Vagina (tissue), 2 donors: ENCODE measurements at regions not wholly inside any gene's neighbourhood (a gene's known extent, or its start where the extent isn't known, plus 50 kb on each side); places are given as distances from the start of the nearest gene placed in this dataset.

Experiments used
- POLR2A ChIP-seq, 2 donors: fragments of 450-650 bp; IDR thresholded peaks; one replicate each; pipeline ENCODE4 v1.6.1; 2017; ENCODE audit warnings: antibody characterized with exemption in 2 of 2, mild to moderate bottlenecking in 2 of 2, moderate library complexity in 2 of 2
- POLR2AphosphoS5 ChIP-seq, 2 donors: sonication (generic); formaldehyde crosslinking; IDR thresholded peaks; one replicate each; pipeline ENCODE4 v1.9.0; 2017; ENCODE audit warnings: antibody characterized with exemption in 2 of 2, mild to moderate bottlenecking in 2 of 2, low read depth in 1 of 2; ENCODE audit not compliant: insufficient read depth in 1 of 2
- TF ChIP-seq, protein P1 (sequence below), 3 experiments: fragments of 450-650 bp in 2 of 3; fragments of 200-600 bp in 1 of 3; sonication (generic) in 1 of 3; IDR thresholded peaks; one replicate each; pipeline ENCODE4 v1.5.1; 2017 to 2019; ENCODE audit warnings: antibody characterized with exemption in 3 of 3, mild to moderate bottlenecking in 2 of 3, moderate library complexity in 2 of 3

DNA sequence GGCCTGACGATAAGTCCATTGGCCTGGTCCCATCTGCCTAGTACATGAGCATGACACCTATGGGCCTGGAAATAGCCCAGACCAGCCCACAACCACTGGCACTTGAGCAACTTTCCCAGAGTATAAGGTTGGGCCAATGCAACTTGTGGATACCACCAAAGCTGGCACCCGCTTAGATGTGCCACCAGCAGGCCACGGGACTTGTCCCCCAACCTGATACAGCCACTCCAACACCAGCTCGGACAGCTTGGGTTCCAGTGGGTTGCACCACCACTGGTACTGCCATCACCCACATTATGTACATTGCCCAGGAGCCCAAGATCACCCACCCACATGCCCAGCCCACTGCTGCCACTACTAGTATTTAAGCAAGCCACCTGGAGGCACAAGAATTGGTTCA is 381.2 kb downstream of the GBE1 start:
- TF ChIP-seq, protein P1, sequence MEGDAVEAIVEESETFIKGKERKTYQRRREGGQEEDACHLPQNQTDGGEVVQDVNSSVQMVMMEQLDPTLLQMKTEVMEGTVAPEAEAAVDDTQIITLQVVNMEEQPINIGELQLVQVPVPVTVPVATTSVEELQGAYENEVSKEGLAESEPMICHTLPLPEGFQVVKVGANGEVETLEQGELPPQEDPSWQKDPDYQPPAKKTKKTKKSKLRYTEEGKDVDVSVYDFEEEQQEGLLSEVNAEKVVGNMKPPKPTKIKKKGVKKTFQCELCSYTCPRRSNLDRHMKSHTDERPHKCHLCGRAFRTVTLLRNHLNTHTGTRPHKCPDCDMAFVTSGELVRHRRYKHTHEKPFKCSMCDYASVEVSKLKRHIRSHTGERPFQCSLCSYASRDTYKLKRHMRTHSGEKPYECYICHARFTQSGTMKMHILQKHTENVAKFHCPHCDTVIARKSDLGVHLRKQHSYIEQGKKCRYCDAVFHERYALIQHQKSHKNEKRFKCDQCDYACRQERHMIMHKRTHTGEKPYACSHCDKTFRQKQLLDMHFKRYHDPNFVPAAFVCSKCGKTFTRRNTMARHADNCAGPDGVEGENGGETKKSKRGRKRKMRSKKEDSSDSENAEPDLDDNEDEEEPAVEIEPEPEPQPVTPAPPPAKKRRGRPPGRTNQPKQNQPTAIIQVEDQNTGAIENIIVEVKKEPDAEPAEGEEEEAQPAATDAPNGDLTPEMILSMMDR (IDR thresholded peaks at IDR 0.05): no peak
- TF ChIP-seq POLR2AphosphoS5 (IDR thresholded peaks at IDR 0.05; ENCODE audit: insufficient read depth in 1 of 2, low read depth in 1 of 2) (no peak), POLR2A (IDR thresholded peaks at IDR 0.05) (no peak)
